HG03060 (cell line): ENCODE measurements at regions not wholly inside any gene's neighbourhood (a gene's known extent, or its start where the extent isn't known, plus 50 kb on each side); places are given as distances from the start of the nearest gene placed in this dataset.

ENCODE experiments used
- ATAC-seq: cut with Tn5 transposase; IDR thresholded peaks from one replicate; pipeline ENCODE4 v1.9.1; 2021; ENCODE audit warnings: low read depth, moderate number of reproducible peaks; ENCODE audit not compliant: unreplicated experiment

GRCh38 chr1:218705911-218706893 lies 361.1 kb downstream of the TGFB2 start:
- ATAC-seq, result no peak

GRCh38 chr1:218711001-218711400 lies 365.9 kb downstream of the TGFB2 start:
- no peak for ATAC-seq

- no peak for ATAC-seq
These were observed 366.9 kb downstream of the TGFB2 start for GRCh38 chr1:218711884-218712674.

GRCh38 chr1:218712677-218713076 lies 367.5 kb downstream of the TGFB2 start:
- no peak for ATAC-seq

- no peak for ATAC-seq
These were observed 371.0 kb downstream of the TGFB2 start for GRCh38 chr1:218715961-218716669.

- ATAC-seq, result no peak
These were observed 372.4 kb downstream of the TGFB2 start for GRCh38 chr1:218717575-218717974.

GRCh38 chr1:218718206-218718605 lies 373.1 kb downstream of the TGFB2 start:
- ATAC-seq, result no peak

- no peak for ATAC-seq
These were observed 373.8 kb downstream of the TGFB2 start for GRCh38 chr1:218718977-218719376.

- ATAC-seq, result no peak
These were observed 383.9 kb downstream of the TGFB2 start for GRCh38 chr1:218728898-218729565.

GRCh38 chr1:218735436-218736032 lies 390.4 kb downstream of the TGFB2 start:
- no peak for ATAC-seq

GRCh38 chr1:218739426-218739825 lies 394.3 kb downstream of the TGFB2 start:
- no peak for ATAC-seq

- ATAC-seq, result no peak
These were observed 396.7 kb downstream of the TGFB2 start for GRCh38 chr1:218741852-218742251.

- ATAC-seq, result no peak
These were observed 397.5 kb downstream of the TGFB2 start for GRCh38 chr1:218742467-218743262.

GRCh38 chr1:218743861-218744505 lies 398.8 kb downstream of the TGFB2 start:
- no peak for ATAC-seq

- ATAC-seq, result no peak
These were observed 402.9 kb downstream of the TGFB2 start for GRCh38 chr1:218748071-218748470.

GRCh38 chr1:218750216-218750970 lies 405.3 kb downstream of the TGFB2 start:
- ATAC-seq, result no peak

- ATAC-seq, result no peak
These were observed 406.2 kb downstream of the TGFB2 start for GRCh38 chr1:218751208-218751948.
